K562 (cell line): ENCODE measurements at regions not wholly inside any gene's neighbourhood (a gene's known extent, or its start where the extent isn't known, plus 50 kb on each side); places are given as distances from the start of the nearest gene placed in this dataset.

ENCODE experiments used
- CTCF ChIP-seq, 3 experiments: IDR thresholded peaks in 2 of 3; conservative IDR thresholded peaks in 1 of 3; 2 replicates each; pipeline ENCODE4 v1.5.1; 2011 to 2012; ENCODE audit warnings: low read length in 3 of 3, mild to moderate bottlenecking in 3 of 3, control low read depth in 2 of 3, improper control_type of control experiment in 1 of 3, inconsistent platforms in 1 of 3, low read depth in 1 of 3, mixed read lengths in 1 of 3, moderate library complexity in 1 of 3; ENCODE audit not compliant: insufficient read depth in 2 of 3
- E2F5 ChIP-seq: sonication (generic); formaldehyde crosslinking; IDR thresholded peaks from 2 replicates; pipeline ENCODE4 v1.8.0; 2022; ENCODE audit warnings: mild to moderate bottlenecking, missing genetic modification reagents
- FOXJ3 ChIP-seq: sonication (generic); formaldehyde crosslinking; IDR thresholded peaks from 2 replicates; pipeline ENCODE4 v1.4.0; 2020; ENCODE audit warnings: mild to moderate bottlenecking, missing genetic modification reagents
- JUN ChIP-seq, 2 experiments: sonication (generic) in 1 of 2; formaldehyde crosslinking in 1 of 2; IDR thresholded peaks; 2 replicates each; pipeline versions ENCODE4 v1.6.1 to v1.8.0; 2012 to 2022; ENCODE audit warnings: borderline replicate concordance in 2 of 2, mild to moderate bottlenecking in 2 of 2, improper control_type of control experiment in 1 of 2, low read depth in 1 of 2, low read length in 1 of 2, missing genetic modification reagents in 1 of 2
- POU5F1 ChIP-seq: fragments of 150-350 bp; IDR thresholded peaks from 2 replicates; pipeline ENCODE4 v1.6.1; 2014; ENCODE audit warnings: borderline replicate concordance, low read length, low read depth, mild to moderate bottlenecking; ENCODE audit not compliant: partially characterized antibody
- PRDM10 ChIP-seq: fragments of 450-650 bp; IDR thresholded peaks from 2 replicates; pipeline ENCODE4 v1.6.1; 2018; ENCODE audit not compliant: partially characterized antibody
- REST ChIP-seq, 2 experiments: fragments of 450-650 bp; formaldehyde crosslinking in 1 of 2; IDR thresholded peaks; 2 replicates each; pipeline versions ENCODE4 v1.4.0 to v1.6.1; 2014 to 2020; ENCODE audit warnings: mild to moderate bottlenecking in 2 of 2, borderline replicate concordance in 1 of 2, low read depth in 1 of 2
- RFX5 ChIP-seq: IDR thresholded peaks from 2 replicates; pipeline ENCODE4 v1.6.1; 2011; ENCODE audit warnings: low read depth, mild to moderate bottlenecking, improper control_type of control experiment, low read length
- ZSCAN32 ChIP-seq: fragments of 450-650 bp; formaldehyde crosslinking; IDR thresholded peaks from 2 replicates; pipeline ENCODE4 v1.4.0; 2020; ENCODE audit warnings: mild to moderate bottlenecking, moderate library complexity

- TF ChIP-seq REST (IDR thresholded peaks at IDR 0.05; ENCODE audit: borderline replicate concordance) (no peak), REST (CRISPR knock-in tag; IDR thresholded peaks at IDR 0.05; ENCODE audit: low read depth) (no peak), FOXJ3 (CRISPR knock-in tag) (no peak), RFX5 (no peak), JUN (IDR thresholded peaks at IDR 0.05; ENCODE audit: borderline replicate concordance, low read depth, low read length) (no peak), JUN (CRISPR knock-in tag; IDR thresholded peaks at IDR 0.05; ENCODE audit: borderline replicate concordance) (no peak), PRDM10 (no peak), CTCF (IDR thresholded peaks at IDR 0.05 in 2 of 3, conservative IDR thresholded peaks at IDR 0.05 in 1 of 3; ENCODE audit: insufficient read depth in 2 of 3, low read depth in 1 of 3, low read length in 3 of 3) (no peak), ZSCAN32 (no peak), E2F5 (no peak), POU5F1 (no peak)
Measured at GRCh38 chr11:44398266-44399030, 88.5 kb upstream of the ALX4 start.
